Tibial nerve (tissue), 4 donors: ENCODE measurements at regions not wholly inside any gene's neighbourhood (a gene's known extent, or its start where the extent isn't known, plus 50 kb on each side); places are given as distances from the start of the nearest gene placed in this dataset.

ENCODE experiments used
- DNase-seq, 2 donors: peaks; one replicate each; pipeline ENCODE4 v3.0.0-alpha.2; 2019; ENCODE audit warnings: low spot score in 2 of 2
- H3K27ac ChIP-seq, 4 donors: fragments of 200-600 bp; sonication (generic) in 3 of 4; one replicate each; pipeline ENCODE4 v1.5.1; 2017 to 2019; ENCODE audit warnings: mild to moderate bottlenecking in 1 of 4
- H3K27me3 ChIP-seq, 2 donors: fragments of 200-600 bp; sonication (generic) in 1 of 2; one replicate each; pipeline versions ENCODE4 v1.5.1 to v1.6.0; 2017 to 2019
- H3K36me3 ChIP-seq, 3 donors: fragments of 200-600 bp; sonication (generic); one replicate each; pipeline ENCODE4 v1.5.1; 2018 to 2019
- H3K4me1 ChIP-seq, 4 donors: fragments of 200-600 bp; sonication (generic) in 3 of 4; one replicate each; pipeline ENCODE4 v1.5.1; 2017 to 2019
- H3K4me3 ChIP-seq, 4 donors: fragments of 200-600 bp; sonication (generic) in 3 of 4; one replicate each; pipeline ENCODE4 v1.5.1; 2017 to 2019; ENCODE audit warnings: mild to moderate bottlenecking in 1 of 4, moderate library complexity in 1 of 4
- H3K9me3 ChIP-seq, 4 donors: fragments of 200-600 bp; sonication (generic) in 3 of 4; one replicate each; pipeline ENCODE4 v1.5.1; 2017 to 2019
- CTCF ChIP-seq, 5 experiments: fragments of 200-600 bp in 3 of 5; fragments of 450-650 bp in 2 of 5; sonication (generic) in 3 of 5; IDR thresholded peaks; one replicate each; pipeline ENCODE4 v1.5.1; 2016 to 2019; ENCODE audit warnings: antibody characterized with exemption in 5 of 5, mild to moderate bottlenecking in 3 of 5, moderate library complexity in 2 of 5
- EP300 ChIP-seq, 2 donors: sonication (generic); formaldehyde crosslinking; IDR thresholded peaks; one replicate each; pipeline ENCODE4 v1.6.1; 2017; ENCODE audit warnings: antibody characterized with exemption in 2 of 2, mild to moderate bottlenecking in 1 of 2
- POLR2A ChIP-seq, 2 donors: fragments of 450-650 bp; IDR thresholded peaks; one replicate each; pipeline ENCODE4 v1.6.1; 2017; ENCODE audit warnings: antibody characterized with exemption in 2 of 2, mild to moderate bottlenecking in 2 of 2, moderate library complexity in 2 of 2
- WGBS, 2 donors: methylation state at CpG; one replicate each; pipeline ENCODE4 v1.1.5; 2018; 5-methylcytosine and 5-hydroxymethylcytosine counted together

GRCh38 chr15:31169558-31169957, 68.0 kb upstream of the TRPM1 start:
- Histone ChIP-seq H3K4me3 (no peak overlapping the region), H3K36me3 (no peaks in the 10 kb centered on the region), H3K27me3 (no peaks in the 10 kb centered on the region), H3K4me1 (no peaks in the 10 kb centered on the region), H3K27ac (no peak overlapping the region), H3K9me3 (no peaks in the 10 kb centered on the region)
- no peak for TF ChIP-seq EP300 (IDR thresholded peaks at IDR 0.05)
- TF ChIP-seq POLR2A (IDR thresholded peaks at IDR 0.05) = no peak
- no peak for TF ChIP-seq CTCF (IDR thresholded peaks at IDR 0.05)
- DNase-seq = no peak
- 91 to 93% methylated on average over 7 of the region's 7 CpGs for WGBS, 2 donors

- 84 to 94% methylated on average over 8 of the region's 8 CpGs for WGBS, 2 donors
- no peaks in the 10 kb centered on the region for H3K36me3 ChIP-seq
- H3K9me3 ChIP-seq = no peaks in the 10 kb centered on the region
- no peaks in the 10 kb centered on the region for H3K4me1 ChIP-seq
- H3K27me3 ChIP-seq = no peaks in the 10 kb centered on the region
- H3K27ac ChIP-seq = no peak overlapping the region
- TF ChIP-seq CTCF (IDR thresholded peaks at IDR 0.05) (no peak), EP300 (IDR thresholded peaks at IDR 0.05) (no peak), POLR2A (IDR thresholded peaks at IDR 0.05) (no peak)
- H3K4me3 ChIP-seq = no peak overlapping the region
- no peak for DNase-seq
Measured at GRCh38 chr15:31171731-31172130, 70.2 kb upstream of the TRPM1 start.

- no peak for DNase-seq
- TF ChIP-seq EP300 (IDR thresholded peaks at IDR 0.05) (no peak), POLR2A (IDR thresholded peaks at IDR 0.05) (no peak), CTCF (IDR thresholded peaks at IDR 0.05) (no peak)
- 84 to 98% methylated on average over 5 to 6 of the region's 6 CpGs for WGBS, 2 donors
Measured at GRCh38 chr15:31172606-31173005, 71.1 kb upstream of the TRPM1 start.

GRCh38 chr15:31173790-31174450, 72.4 kb upstream of the TRPM1 start:
- Histone ChIP-seq H3K4me3 (no peak overlapping the region), H3K9me3 (no peaks in the 10 kb centered on the region), H3K27ac (no peak overlapping the region), H3K4me1 (no peaks in the 10 kb centered on the region), H3K27me3 (no peaks in the 10 kb centered on the region), H3K36me3 (no peaks in the 10 kb centered on the region)
- DNase-seq = no peak
- 79 to 97% methylated on average over 2 of the region's 2 CpGs for WGBS, 2 donors
- TF ChIP-seq POLR2A (IDR thresholded peaks at IDR 0.05) (no peak), EP300 (IDR thresholded peaks at IDR 0.05) (no peak), CTCF (IDR thresholded peaks at IDR 0.05) (no peak)

More at GRCh38 chr15:31172606-31173005, 71.1 kb upstream of the TRPM1 start:
- Histone ChIP-seq H3K27ac (no peak overlapping the region), H3K9me3 (no peaks in the 10 kb centered on the region), H3K4me3 (no peak overlapping the region), H3K4me1 (no peaks in the 10 kb centered on the region), H3K27me3 (no peaks in the 10 kb centered on the region), H3K36me3 (no peaks in the 10 kb centered on the region)

GRCh38 chr15:31175484-31175883, 74.0 kb upstream of the TRPM1 start:
- no peak for DNase-seq
- WGBS, 2 donors = 86 to 88% methylated on average over 9 of the region's 9 CpGs
- TF ChIP-seq EP300 (IDR thresholded peaks at IDR 0.05) (no peak), CTCF (IDR thresholded peaks at IDR 0.05) (no peak), POLR2A (IDR thresholded peaks at IDR 0.05) (no peak)
- no peaks in the 10 kb centered on the region for H3K27me3 ChIP-seq
- H3K27ac ChIP-seq = no peak overlapping the region
- H3K4me3 ChIP-seq = no peak overlapping the region
- H3K36me3 ChIP-seq = no peaks in the 10 kb centered on the region
- no peaks in the 10 kb centered on the region for H3K4me1 ChIP-seq
- peaks cover 0 to 14% (median 7%) of the 10 kb centered on the region in 4 donors for H3K9me3 ChIP-seq
